ENCODE measurements at regions not wholly inside any gene's neighbourhood (a gene's known extent, or its start where the extent isn't known, plus 50 kb on each side); places are given as distances from the start of the nearest gene placed in this dataset.

GRCh38 chr11:23201936-23202522, 341.8 kb upstream of the CCDC179 start:
- no peak for TF ChIP-seq POLR2A (IDR thresholded peaks at IDR 0.05)
- TF ChIP-seq, protein P1, sequence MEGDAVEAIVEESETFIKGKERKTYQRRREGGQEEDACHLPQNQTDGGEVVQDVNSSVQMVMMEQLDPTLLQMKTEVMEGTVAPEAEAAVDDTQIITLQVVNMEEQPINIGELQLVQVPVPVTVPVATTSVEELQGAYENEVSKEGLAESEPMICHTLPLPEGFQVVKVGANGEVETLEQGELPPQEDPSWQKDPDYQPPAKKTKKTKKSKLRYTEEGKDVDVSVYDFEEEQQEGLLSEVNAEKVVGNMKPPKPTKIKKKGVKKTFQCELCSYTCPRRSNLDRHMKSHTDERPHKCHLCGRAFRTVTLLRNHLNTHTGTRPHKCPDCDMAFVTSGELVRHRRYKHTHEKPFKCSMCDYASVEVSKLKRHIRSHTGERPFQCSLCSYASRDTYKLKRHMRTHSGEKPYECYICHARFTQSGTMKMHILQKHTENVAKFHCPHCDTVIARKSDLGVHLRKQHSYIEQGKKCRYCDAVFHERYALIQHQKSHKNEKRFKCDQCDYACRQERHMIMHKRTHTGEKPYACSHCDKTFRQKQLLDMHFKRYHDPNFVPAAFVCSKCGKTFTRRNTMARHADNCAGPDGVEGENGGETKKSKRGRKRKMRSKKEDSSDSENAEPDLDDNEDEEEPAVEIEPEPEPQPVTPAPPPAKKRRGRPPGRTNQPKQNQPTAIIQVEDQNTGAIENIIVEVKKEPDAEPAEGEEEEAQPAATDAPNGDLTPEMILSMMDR (IDR thresholded peaks at IDR 0.05) = no peak
